Chondrocyte (in vitro differentiated cells): ENCODE measurements at regions not wholly inside any gene's neighbourhood (a gene's known extent, or its start where the extent isn't known, plus 50 kb on each side); places are given as distances from the start of the nearest gene placed in this dataset.

Source experiments
- DNase-seq: peaks from one replicate; pipeline ENCODE4 v3.0.0; 2021; ENCODE audit warnings: mixed read lengths, low spot score
- H3K27ac Mint-ChIP-seq: one replicate; pipeline ENCODE4 v1.8.0; 2021; ENCODE audit warnings: mild to moderate bottlenecking, moderate library complexity, mixed read lengths; ENCODE audit not compliant: unreplicated experiment
- H3K27me3 Mint-ChIP-seq: 2 replicates; pipeline ENCODE4 v1.8.0; 2021; ENCODE audit warnings: low read depth, mixed read lengths
- H3K36me3 Mint-ChIP-seq: 2 replicates; pipeline ENCODE4 v1.8.0; 2021; ENCODE audit warnings: low read depth, mixed read lengths
- H3K4me1 Mint-ChIP-seq: 2 replicates; pipeline ENCODE4 v1.8.0; 2021; ENCODE audit warnings: low read depth, mild to moderate bottlenecking, mixed read lengths
- H3K4me3 Mint-ChIP-seq: one replicate; pipeline ENCODE4 v1.8.0; 2021; ENCODE audit warnings: mild to moderate bottlenecking, moderate library complexity, mixed read lengths; ENCODE audit not compliant: unreplicated experiment
- H3K9me3 Mint-ChIP-seq: 2 replicates; pipeline ENCODE4 v1.8.0; 2021; ENCODE audit warnings: low read depth, mixed read lengths
- CTCF ChIP-seq: fragments of 200-600 bp; sonication (generic); IDR thresholded peaks from 2 replicates; pipeline ENCODE4 v1.5.0; 2021; ENCODE audit warnings: antibody characterized with exemption, mild to moderate bottlenecking, moderate library complexity

DNA sequence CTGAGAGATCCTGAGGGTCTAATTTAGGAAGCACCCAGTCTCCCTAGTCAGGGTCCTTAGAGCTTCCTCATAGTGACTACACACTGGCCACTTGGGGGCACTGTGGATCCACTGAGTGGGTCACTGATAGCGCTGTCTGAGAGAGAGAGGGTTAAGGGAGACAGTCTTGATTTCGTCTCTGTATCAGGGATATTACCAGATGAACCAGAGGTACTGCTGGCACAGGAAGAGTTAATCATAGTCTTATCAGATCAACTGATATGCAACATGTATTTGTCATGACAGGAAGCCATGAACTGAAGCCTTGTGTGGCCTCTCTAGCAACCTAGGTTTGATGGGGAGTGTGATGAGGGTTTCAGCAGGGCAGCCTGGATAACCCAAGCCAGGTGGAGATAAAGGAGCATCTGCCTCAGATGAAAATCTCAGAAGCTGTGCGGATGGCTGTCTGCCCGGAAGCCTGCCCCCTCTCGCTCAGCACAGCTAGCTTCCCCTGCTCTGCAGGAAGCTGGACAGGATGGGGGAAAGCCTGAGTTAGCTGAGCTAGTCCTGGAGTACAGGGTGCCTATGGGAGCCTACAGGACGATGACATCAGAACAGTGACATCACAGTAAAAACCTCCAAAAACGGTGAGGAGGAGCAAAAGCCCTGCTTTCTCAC is 214.0 kb upstream of the PRSS1 start:
- Mint-ChIP-seq H3K27me3 (peaks cover 30% of the 10 kb centered on the region), H3K27ac (no peak overlapping the region), H3K4me3 (no peak overlapping the region), H3K4me1 (peaks cover 8% of the 10 kb centered on the region), H3K9me3 (no peaks in the 10 kb centered on the region), H3K36me3 (no peaks in the 10 kb centered on the region)
- DNase-seq = no peak
- TF ChIP-seq CTCF = peak; percentile 98

GRCh38 chr7:142534726-142535122 is 214.5 kb upstream of the PRSS1 start:
- peaks cover 31% of the 10 kb centered on the region for H3K27me3 Mint-ChIP-seq

GRCh38 chr7:142533920-142534319 is 215.4 kb upstream of the PRSS1 start:
- Mint-ChIP-seq H3K27ac (no peak overlapping the region), H3K27me3 (peaks cover 39% of the 10 kb centered on the region), H3K36me3 (no peaks in the 10 kb centered on the region), H3K4me1 (peaks cover 5% of the 10 kb centered on the region), H3K4me3 (no peak overlapping the region), H3K9me3 (no peaks in the 10 kb centered on the region)
- TF ChIP-seq CTCF = no peak
- no peak for DNase-seq

More at GRCh38 chr7:142534726-142535122, 214.5 kb upstream of the PRSS1 start:
- Mint-ChIP-seq H3K9me3 (no peaks in the 10 kb centered on the region), H3K4me3 (no peak overlapping the region), H3K36me3 (no peaks in the 10 kb centered on the region), H3K27ac (no peak overlapping the region), H3K4me1 (peaks cover 5% of the 10 kb centered on the region)
- TF ChIP-seq CTCF = no peak
- no peak for DNase-seq

GRCh38 chr7:142529591-142529990 is 219.7 kb upstream of the PRSS1 start:
- no peak for TF ChIP-seq CTCF
- H3K9me3 Mint-ChIP-seq = no peaks in the 10 kb centered on the region

GRCh38 chr7:142528608-142529408 is 220.5 kb upstream of the PRSS1 start:
- H3K27me3 Mint-ChIP-seq = peaks cover 78% of the 10 kb centered on the region
- no peaks in the 10 kb centered on the region for H3K4me1 Mint-ChIP-seq
- TF ChIP-seq CTCF = peak; percentile 31
- DNase-seq = no peak
- no peaks in the 10 kb centered on the region for H3K9me3 Mint-ChIP-seq
- H3K27ac Mint-ChIP-seq = no peak overlapping the region
- no peaks in the 10 kb centered on the region for H3K36me3 Mint-ChIP-seq
- H3K4me3 Mint-ChIP-seq = no peak overlapping the region

More at GRCh38 chr7:142529591-142529990, 219.7 kb upstream of the PRSS1 start:
- Mint-ChIP-seq H3K4me1 (no peaks in the 10 kb centered on the region), H3K27me3 (peaks cover 74% of the 10 kb centered on the region), H3K27ac (no peak overlapping the region), H3K4me3 (no peak overlapping the region), H3K36me3 (no peaks in the 10 kb centered on the region)
- no peak for DNase-seq
